OCI-M1 (cell line): ENCODE measurements at regions not wholly inside any gene's neighbourhood (a gene's known extent, or its start where the extent isn't known, plus 50 kb on each side); places are given as distances from the start of the nearest gene placed in this dataset.
"Not testable (repeated sequence)": the region's sequence is repeated elsewhere in the genome, so short reads cannot be mapped to it uniquely, and the experiment has no call there.

Experiments
- DNase-seq: peaks from one replicate; lab custom pipeline; 2025; lab: John Stamatoyannopoulos, UW

DNA sequence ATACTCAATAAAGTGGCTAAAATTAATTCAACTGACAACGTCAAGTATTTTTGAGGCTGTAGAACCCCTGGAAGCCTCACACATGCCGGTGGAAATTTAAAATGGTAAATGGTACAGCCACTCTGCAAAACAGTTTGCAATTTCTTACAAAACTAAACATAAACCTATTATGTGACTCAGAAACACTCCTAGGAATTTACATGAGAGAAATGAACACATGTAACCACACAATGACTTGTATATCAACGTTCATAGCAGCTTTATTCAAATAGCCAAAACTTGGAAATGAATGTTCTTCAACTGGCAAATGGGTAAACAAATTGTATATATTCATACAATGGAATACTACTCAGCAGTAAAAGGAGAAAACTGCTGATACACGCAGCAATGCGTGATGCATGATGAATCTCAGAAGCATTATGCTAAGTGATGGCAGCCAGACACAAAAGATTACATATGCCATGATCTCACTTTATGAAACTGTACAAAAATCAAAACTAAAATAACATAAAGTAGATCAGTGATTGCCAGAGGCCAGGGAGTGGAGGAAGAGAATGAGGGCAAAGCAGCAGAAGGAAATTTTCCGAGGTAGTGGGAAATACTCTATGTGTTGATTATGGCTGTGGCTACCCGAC is 112.5 kb downstream of the FAM50B start:
- DNase-seq = no peak

DNA sequence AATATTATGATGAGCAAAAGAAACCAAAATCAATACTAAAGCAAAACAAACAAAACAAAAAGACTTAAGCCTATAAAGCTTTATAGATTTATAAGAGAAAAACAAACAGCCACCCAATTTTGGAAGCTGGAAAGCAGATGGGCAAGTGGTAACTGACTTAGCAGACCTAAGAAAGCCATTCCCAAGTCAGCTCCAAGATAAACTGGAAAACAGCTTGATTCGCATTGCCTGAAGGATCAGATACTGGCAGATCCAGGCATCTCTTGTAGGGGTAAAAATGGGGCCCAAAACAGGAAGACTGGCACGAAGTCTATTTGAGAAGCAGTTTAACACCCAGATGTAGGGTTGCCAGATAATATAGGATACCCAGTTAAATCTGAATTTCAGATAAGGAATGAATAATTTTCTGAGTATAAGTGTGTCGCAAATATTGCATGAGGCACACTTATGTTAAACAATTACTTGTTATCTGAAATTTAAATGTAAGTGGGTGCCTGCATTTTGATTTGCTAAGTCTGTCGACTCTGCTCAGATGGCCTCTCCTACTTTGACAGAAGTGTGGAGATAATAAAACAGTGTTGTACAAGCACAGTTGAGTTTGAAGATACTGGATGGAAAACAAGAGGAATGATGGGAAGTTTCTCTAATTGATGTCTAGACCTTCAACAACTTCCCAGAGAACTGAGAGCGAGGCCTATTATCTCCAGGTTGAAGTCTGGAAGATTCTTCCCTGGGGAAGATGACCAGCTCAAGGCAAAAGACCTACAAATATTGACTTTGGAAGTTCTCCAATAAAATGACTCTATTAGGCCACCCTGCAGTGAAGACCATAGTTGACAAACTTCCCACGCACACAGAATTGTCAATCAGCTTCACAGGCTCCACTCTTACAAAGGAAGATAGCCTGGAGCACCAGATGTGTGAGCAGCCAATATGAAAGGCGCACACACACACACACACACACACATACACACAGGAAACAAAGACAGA is 113.4 kb downstream of the FAM50B start:
- DNase-seq = no peak

DNA sequence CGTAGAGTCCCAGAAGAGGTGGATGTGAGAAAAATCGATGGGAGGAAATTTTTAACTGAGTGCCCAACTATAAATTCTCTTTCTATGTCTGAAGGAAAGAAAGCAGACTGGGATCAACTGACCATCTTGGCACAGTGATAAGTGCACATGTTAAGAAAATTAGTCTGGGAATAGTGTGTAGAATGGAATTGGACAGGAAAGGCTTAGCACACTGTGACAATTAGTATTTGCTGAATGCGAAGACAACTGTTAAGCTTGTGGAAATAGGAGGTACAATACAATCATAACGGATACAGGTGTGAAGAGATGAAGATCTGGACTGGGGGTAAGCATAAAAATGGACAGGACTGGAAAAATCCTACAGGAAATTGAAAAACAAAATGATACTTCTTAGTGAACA is 114.3 kb downstream of the FAM50B start:
- DNase-seq = no peak

DNA sequence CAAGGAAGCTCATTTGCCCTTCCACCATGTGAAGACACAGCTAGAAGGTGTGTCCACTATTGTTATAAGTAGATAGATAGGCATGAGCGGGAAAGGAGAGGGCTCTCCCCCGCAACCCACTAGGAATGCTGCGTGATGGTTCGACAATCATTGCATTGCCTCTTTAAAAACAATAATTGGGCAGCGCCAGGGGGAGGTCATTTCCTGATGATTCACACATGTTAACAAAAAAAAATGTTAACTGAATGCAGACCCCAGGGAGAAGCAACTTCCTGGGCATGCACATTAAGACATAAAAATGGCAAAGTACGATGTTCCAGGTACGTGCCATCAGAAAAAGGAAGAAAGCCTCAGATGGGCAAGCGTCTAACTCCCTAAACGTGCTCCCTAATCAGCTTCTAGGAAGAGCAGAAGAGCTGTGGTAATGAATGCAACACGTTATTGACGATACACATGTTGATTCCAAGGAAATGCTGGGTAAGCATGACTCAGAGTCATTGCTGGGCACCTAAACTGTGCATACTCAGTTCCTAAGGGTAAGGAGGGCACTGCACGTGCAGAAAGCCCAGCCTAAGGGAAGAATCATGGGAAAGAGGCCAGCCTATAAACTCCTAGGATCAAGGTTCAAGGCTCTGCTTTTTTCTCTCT is 113.7 kb downstream of the FAM217A start:
- DNase-seq = peak; percentile 13

DNA sequence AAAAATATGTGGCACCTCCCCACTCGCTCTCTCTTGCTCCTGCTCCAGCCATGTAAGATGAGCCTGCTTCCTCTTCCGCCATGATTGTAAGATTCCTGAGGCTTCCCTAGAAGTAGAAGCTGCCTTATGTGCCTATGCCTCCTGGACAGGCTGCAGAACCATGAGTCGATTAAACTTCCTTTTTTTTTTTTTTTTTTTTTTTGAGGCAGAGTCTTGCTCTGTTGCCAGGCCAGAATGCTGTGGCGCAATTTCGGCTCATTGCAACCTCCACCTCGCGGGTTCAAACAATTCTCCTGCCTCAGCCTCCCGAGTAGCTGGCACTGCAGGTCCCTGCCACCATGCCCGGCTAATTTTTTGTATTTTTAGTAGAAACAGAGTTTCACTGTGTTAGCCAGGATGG is 112.5 kb downstream of the FAM217A start:
- peak; percentile 8 for DNase-seq

DNA sequence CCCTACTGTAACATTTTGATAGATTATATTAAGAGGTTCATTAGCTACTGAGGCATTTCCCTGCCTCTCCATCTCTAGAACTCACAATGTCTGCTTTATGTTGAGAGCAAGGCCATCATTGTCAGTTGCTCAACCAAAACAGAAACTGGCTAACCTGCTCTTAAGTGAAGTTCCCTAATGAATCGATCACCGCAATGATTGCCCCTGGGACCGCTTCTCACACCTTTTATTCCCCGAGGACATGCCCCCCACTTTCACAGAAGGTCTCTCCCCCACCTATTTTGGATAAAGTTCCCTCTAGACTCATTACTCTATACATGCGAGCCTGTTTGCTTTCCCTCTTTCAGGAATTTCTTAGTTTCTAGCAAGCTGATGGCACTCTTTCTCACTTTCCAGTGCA is 108.8 kb downstream of the FAM217A start:
- no peak for DNase-seq

DNA sequence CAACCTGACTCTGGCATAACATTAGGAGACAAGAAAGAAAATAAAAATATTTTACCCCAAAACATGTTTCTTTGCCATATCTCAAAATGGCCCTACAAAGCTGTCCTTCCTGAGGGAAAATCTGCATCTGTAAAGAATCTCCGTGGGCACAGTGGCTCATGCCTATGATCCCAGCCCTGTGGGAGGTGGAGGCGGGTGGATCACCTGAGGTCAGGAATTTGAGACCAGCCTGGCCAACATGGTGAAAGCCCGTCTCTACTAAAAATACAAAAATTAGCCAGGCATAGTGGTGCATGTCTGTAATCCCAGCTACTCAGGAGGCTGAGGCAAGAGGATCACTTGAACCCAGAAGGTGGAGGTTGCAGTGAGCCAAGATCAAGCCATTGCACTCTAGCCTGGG is 105.8 kb downstream of the FAM217A start:
- not testable (repeated sequence) for DNase-seq

DNA sequence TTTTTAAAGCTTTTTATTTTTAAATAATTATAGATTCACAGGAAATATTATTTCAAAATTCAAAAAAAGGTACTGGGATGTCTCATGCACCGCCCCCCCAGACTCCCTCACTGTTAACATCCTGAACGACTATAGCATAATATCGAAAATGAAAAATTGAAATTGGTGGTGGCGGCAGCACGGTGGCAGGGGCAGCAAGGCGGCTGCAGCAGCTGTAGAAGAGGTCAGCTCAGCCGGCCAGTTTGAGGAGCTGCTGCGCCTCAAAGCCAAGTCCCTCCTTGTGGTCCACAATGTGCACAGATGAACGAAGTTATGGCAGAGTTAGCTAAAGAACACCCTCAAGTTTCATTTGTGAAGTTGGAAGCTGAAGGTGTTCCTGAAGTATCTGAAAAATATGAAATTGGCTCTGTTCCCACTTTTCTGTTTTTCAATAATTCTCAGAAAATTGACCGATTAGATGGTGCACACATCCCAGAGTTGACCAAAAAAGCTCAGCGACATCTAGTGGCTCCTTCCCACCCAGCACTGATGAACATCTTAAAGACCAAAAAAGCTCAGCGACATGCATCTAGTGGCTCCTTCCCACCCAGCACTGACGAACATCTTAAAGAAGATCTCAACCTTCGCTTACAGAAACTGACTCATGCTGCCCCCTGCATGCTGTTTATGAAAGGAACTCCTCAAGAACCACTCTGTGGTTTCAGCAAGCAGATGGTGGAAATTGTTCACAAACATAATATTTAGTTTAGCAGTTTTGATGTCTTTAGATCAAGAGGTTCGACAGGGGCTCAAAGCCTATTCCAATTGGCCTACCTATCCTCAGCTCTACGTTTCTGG is 100.8 kb downstream of the FAM217A start:
- peak; percentile 89 for DNase-seq

DNA sequence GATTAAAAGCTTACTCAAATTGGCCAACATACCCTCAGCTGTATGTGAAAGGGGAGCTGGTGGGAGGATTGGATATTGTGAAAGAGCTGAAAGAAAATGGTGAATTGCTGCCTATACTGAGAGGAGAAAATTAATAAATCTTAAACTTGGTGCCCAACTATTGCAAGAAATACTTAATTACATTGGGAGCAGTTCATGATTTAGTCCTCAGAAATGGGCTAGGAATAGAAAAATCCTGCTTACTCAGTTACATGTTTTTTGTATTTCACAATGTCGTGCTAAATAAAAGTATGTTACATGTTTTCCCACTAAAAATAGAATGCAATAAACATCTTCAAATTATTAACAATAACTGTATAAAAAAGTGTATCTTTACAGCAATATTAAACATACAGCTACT is 100.0 kb downstream of the FAM217A start:
- not testable (repeated sequence) for DNase-seq

DNA sequence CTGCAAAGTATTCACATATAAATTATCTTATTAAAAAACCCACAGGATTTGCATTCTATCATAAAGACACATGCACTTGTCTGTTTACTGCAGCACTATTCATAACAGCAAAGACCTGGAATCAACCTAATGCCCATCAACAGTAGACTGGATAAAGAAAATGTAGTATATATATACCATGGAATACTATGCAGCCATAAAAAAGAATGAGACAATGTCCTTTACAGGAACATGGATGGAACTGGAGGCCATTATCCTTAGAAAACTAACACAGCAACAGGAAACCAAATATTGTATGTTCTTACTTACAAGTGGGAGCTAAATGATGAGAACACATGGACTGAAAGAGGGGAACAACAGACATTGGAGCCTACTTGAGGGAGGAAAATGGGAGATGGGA is 97.0 kb downstream of the FAM217A start:
- no peak for DNase-seq

DNA sequence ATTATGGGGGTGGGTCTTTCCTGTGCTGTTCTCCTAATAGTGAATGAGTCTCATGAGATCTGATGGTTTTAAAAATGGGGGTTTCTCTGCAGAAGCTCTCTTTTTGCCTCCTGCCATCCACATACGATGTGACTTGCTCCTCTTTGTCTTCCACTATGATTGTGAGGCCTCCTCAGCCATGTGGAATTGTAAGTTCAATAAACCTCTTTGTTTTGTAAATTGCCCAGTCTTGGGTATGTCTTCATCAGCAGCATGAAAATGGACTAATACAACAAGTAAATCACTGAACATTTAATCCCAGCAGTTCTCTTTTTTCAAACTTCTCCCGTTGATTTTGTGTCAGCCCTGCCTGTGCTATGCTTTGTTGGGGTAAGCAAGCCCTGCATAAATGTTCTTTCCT is 95.2 kb downstream of the FAM217A start:
- DNase-seq = no peak

DNA sequence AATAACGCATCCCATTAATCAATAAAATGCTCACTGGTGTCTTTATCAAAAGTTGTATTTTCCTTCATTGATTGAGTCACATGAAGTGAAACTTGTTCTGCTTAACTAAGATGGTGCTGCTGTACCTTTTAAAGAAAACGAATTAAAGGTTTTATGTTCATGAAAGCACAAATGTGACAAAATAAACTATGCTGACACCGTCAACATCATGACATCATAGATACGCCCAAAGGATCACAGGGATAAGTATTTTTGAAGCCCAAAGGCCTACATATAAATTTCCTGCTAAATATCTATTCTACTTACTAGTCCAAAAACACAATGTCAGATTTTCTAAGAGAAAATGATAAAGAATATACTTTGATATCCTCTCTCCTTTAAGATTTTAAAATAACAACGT is 94.4 kb downstream of the FAM217A start:
- DNase-seq = no peak

DNA sequence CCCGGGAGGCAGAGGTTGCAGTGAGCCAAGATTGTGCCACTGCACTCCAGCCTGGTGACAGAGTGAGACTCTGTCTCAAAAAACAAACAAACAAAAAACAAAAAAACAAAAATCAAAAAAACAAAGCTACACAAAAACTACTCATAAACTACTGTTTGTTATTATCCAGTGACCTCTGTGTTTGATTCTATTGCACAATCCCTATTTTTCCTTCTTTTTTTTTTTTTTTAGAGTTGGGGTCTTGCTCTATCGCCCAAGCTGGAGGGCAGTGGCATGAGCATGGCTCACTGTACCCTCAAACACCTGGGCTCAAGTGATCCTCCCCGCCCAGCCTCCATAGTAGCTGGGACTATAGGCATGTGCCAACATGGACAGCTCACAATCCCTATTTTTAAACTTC is 92.7 kb downstream of the FAM217A start:
- DNase-seq = no peak

DNA sequence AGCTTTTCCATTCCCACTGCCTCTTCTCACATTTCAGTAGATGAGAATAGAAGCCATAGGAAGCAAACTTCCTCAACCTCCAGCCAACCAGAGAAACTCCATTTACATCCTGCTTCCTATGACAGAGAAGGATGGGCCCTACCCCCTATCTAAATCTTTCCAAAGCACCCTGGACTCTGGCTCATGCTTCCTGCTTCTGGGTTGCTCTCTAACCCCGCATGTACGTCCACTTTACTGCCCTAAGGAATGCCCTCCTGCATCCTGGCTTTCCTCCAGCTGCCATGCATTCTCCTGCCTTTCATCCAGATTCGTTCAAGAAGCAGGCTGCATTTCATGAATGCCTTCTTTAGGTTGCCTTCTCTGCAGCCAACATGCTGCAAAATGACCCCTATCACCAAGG is 91.9 kb downstream of the FAM217A start:
- DNase-seq = no peak

DNA sequence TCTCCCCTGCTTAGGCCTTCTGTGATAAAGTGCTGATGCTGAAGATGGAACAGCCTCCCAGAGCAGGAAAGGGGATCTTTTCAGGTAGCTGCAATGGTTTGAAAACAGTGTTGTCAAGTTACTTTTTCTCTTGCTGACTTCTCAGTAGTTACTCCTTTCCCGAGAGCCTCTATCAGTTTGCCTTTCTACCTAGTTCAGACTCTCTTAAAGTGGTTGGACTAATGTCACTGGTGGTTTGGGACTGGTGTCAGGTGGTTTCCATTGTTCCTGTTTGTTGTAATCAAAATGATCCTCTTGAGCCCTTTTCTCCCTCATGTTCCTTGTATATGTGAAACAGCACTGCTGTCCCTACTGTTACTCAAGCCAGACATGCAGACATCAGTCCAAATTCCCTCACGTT is 91.4 kb downstream of the FAM217A start:
- DNase-seq = no peak

DNA sequence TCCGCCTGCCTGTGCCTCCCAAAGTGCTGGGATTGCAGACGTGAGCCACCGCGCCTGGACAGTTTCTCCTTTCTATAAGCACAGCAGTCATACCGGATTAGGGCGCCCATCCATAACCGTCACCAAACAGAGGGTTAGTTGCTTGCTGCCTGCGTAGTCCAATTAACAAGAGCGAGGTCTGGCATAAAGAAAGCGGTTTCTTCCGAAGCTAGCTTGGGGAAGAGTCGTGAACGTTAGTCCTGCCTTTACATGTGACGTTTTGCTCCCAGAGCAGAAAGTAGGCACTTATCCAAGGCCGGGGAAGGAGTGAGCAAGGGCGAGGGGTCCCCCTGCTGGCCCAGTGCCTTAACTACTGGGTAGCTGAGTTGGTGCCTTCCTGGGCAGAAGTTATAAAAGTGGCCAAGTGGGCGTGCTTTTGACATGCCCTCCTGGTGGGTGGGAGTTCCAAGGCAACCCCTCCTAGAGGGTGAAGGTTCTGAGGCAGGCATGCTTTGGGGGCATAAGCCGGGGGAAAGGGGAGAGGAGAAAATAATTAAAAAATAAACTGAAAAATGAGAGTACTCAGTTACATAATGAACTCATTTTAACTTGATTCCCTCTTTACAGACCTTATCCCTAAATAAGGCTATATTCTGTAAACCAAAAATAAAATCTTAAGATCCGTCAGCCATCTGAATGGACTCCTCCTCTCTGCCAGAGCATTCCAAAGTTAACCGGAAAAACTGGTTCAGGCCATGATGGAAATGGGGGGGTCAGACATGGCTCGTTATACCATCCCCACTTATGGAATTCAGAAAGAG is 88.0 kb downstream of the FAM217A start:
- peak; percentile 91 for DNase-seq

DNA sequence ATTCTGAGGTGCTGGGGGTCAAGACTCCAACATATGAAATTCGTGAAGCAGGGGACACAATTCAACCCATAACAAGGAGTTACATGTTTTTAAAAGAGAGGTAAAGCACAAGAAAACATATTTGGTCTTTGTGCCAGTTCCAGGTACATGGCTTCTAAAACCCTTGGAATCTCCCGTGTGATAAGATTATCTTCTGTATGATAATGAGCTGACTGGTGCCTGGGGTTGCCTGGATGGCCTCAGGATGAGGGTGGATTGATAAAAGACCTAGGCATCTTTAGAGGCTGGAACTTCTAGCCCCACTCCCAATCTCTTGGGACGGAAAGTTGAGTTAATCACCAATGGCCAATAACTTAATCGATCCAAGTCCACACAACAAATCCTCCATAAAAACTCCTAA is 87.0 kb downstream of the FAM217A start:
- no peak for DNase-seq

DNA sequence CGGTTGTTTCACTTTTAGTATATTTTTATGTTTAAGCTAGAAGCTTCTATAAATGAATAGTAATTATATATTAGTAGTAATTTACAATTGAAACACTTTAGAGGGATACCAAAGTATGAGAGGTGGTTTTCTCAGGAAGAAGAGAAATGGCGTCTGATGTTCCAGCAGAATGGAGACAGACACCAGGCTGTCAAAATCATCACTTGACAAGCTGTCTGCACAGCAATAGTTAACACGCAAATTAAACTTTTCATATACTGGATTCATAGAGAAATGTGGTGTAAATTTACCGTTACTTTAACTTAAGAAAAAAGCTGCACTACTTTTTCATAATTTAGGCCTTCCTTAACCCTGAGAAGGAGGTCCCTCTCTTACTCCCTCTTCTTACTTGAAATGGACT is 82.6 kb downstream of the FAM217A start:
- no peak for DNase-seq

DNA sequence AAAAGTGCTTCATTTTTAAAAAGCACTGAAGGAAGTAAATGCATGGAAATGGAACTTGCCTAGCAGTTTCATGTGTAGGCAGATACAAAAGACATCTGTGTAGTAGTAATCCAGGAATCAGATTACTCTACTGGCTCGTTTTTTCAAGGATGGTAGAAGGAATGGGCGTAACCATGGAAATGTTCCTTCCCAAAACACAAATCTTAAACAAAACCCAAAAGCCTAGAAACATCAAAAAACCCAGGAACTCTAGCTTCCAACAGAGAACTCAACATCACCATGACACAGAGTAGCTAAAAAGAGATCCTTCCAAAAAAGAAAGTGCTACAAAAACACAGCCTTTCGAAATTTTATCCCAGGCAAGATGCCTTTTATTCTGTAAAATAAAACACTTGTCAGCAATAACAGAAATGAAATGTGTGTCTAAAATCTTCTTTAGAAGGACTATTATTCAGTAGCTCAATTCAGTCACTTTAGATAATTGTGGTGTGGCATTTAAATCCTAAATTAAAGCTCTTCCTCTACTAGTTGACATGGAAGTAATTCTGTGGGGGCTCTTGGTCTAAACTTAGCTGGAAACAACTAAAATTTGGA is 81.7 kb downstream of the FAM217A start:
- DNase-seq = no peak

DNA sequence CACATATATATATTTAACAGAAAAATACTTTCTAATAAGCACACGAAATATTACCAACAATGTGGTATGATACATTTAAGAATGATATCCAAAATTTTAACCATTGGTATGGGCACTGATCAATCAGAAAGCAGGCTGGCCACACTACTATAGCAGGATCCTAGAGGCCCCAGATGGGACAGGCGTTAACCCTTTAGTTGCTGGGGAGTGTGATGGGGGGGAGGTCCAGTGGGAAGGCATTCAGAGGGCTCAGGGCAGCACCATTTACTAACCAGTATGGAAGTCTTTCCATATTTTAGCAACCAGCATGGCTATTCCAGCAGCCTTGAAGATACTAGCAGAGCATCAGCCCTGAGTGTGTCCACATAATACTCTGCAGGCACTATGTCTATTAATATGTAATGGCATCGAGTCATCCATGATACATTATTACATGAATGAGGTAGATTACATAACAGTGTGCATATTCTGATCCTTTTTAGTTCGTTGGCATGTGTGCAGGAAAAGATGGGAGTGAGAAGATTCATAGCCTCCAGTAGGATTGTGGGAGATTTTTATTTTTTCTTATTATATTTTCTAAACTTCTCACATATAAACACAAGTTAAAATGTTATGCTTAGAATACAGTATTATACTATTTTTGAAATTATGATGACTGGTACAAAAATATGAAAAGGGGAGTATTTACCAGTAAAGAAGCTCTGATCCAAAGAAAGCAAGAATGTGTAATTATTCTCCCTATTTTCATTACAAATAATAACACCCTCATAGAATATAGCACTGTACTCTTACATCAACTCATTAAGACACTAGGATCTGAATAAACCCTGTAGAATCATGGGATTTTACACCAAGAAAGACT is 78.9 kb downstream of the FAM217A start:
- no peak for DNase-seq
